Ishikawa (cell line): ENCODE measurements at regions not wholly inside any gene's neighbourhood (a gene's known extent, or its start where the extent isn't known, plus 50 kb on each side); places are given as distances from the start of the nearest gene placed in this dataset.

ENCODE experiments used
- CEBPB ChIP-seq: IDR thresholded peaks from 2 replicates; pipeline ENCODE4 v1.6.1; 2012
- EGR1 ChIP-seq: IDR thresholded peaks from 2 replicates; pipeline ENCODE4 v1.6.1; 2012
- EP300 ChIP-seq: IDR thresholded peaks from 2 replicates; pipeline ENCODE4 v1.6.1; 2012; ENCODE audit warnings: borderline replicate concordance
- FOXM1 ChIP-seq: IDR thresholded peaks from 2 replicates; pipeline ENCODE4 v1.6.1; 2012; ENCODE audit warnings: low read depth, borderline replicate concordance
- MAX ChIP-seq: IDR thresholded peaks from 2 replicates; pipeline ENCODE4 v1.6.1; 2012
- NFIC ChIP-seq: IDR thresholded peaks from 2 replicates; pipeline ENCODE4 v1.6.1; 2012
- RAD21 ChIP-seq: IDR thresholded peaks from 2 replicates; pipeline ENCODE4 v1.6.1; 2012; ENCODE audit warnings: low read depth
- REST ChIP-seq: IDR thresholded peaks from 2 replicates; pipeline ENCODE4 v1.6.1; 2012; ENCODE audit warnings: low read depth, mild to moderate bottlenecking
- TAF1 ChIP-seq: IDR thresholded peaks from 2 replicates; pipeline ENCODE4 v1.6.1; 2012; ENCODE audit warnings: low read depth, mild to moderate bottlenecking
- TEAD4 ChIP-seq: IDR thresholded peaks from 2 replicates; pipeline ENCODE4 v1.6.1; 2012
- YY1 ChIP-seq: IDR thresholded peaks from 2 replicates; pipeline ENCODE4 v1.6.1; 2012; ENCODE audit warnings: low read depth
- ZBTB7A ChIP-seq: IDR thresholded peaks from 2 replicates; pipeline ENCODE4 v1.6.1; 2012; ENCODE audit warnings: low read depth

GRCh38 chr5:155878991-155879575 lies 447.9 kb upstream of the SGCD start:
- TF ChIP-seq MAX = no peak
- no peak for TF ChIP-seq YY1
- no peak for TF ChIP-seq TAF1
- TF ChIP-seq REST = no peak
- TF ChIP-seq CEBPB = no peak
- TF ChIP-seq EP300 = no peak
- no peak for TF ChIP-seq EGR1
- TF ChIP-seq RAD21 = no peak
- TF ChIP-seq NFIC = no peak
- no peak for TF ChIP-seq FOXM1
- TF ChIP-seq TEAD4 = no peak
- no peak for TF ChIP-seq ZBTB7A
